GM23338 (cell line): ENCODE measurements at regions not wholly inside any gene's neighbourhood (a gene's known extent, or its start where the extent isn't known, plus 50 kb on each side); places are given as distances from the start of the nearest gene placed in this dataset.

Experiments
- CREB1 ChIP-seq: fragments of 250-450 bp; sonication (Bioruptor Pico); IDR thresholded peaks from 2 replicates; pipeline ENCODE4 v1.5.0; 2020; ENCODE audit warnings: low read depth, mild to moderate bottlenecking, moderate library complexity
- CTCF ChIP-seq, 2 experiments: fragments of 200-600 bp in 1 of 2; sonication (generic) in 1 of 2; conservative IDR thresholded peaks; 2 replicates each; pipeline versions ENCODE4 v1.5.1 to v1.6.1; 2016 to 2017; ENCODE audit warnings: antibody characterized with exemption in 2 of 2, low read depth in 2 of 2, mild to moderate bottlenecking in 2 of 2, moderate library complexity in 1 of 2
- EZH2 ChIP-seq: fragments of 200-600 bp; sonication (generic); IDR thresholded peaks from one replicate; pipeline ENCODE4 v1.8.0; 2017; ENCODE audit warnings: antibody characterized with exemption, mild to moderate bottlenecking, low read depth; ENCODE audit not compliant: unreplicated experiment
- EZH2phosphoT487 ChIP-seq: fragments of 200-600 bp; sonication (generic); IDR thresholded peaks from one replicate; pipeline ENCODE4 v1.8.1; 2018; ENCODE audit warnings: antibody characterized with exemption; ENCODE audit not compliant: unreplicated experiment
- JUNB ChIP-seq: IDR thresholded peaks from one replicate; pipeline ENCODE4 v1.6.1; 2016; ENCODE audit warnings: antibody characterized with exemption; ENCODE audit not compliant: unreplicated experiment
- POLR2AphosphoS5 ChIP-seq: IDR thresholded peaks from 2 replicates; pipeline ENCODE4 v1.6.1; 2016; ENCODE audit warnings: antibody characterized with exemption, low read depth
- STAT1 ChIP-seq: IDR thresholded peaks from one replicate; pipeline ENCODE4 v1.6.1; 2016; ENCODE audit warnings: antibody characterized with exemption; ENCODE audit not compliant: unreplicated experiment
- ZNF114 ChIP-seq: fragments of 250-450 bp; sonication (Bioruptor Pico); IDR thresholded peaks from 2 replicates; pipeline ENCODE4 v1.5.0; 2020; ENCODE audit warnings: mild to moderate bottlenecking, moderate library complexity
- ZNF331 ChIP-seq: fragments of 250-450 bp; sonication (Bioruptor Pico); IDR thresholded peaks from 2 replicates; pipeline ENCODE4 v1.5.0; 2020; ENCODE audit warnings: low read depth, mild to moderate bottlenecking, moderate library complexity
- TF ChIP-seq, protein P1 (sequence below): IDR thresholded peaks from one replicate; pipeline ENCODE4 v1.6.1; 2018; ENCODE audit warnings: antibody characterized with exemption; ENCODE audit not compliant: unreplicated experiment
- TF ChIP-seq, protein P2 (sequence below): IDR thresholded peaks from 2 replicates; pipeline ENCODE4 v1.6.1; 2016; ENCODE audit warnings: antibody characterized with exemption

GRCh38 chr6:76124018-76124417 is 51.6 kb upstream of the IMPG1 start:
- TF ChIP-seq CTCF (conservative IDR thresholded peaks at IDR 0.05; ENCODE audit: low read depth in 2 of 2) (no peak), EZH2 (no peak), POLR2AphosphoS5 (no peak), EZH2phosphoT487 (no peak), CREB1 (CRISPR knock-in tag) (no peak), ZNF114 (CRISPR knock-in tag) (no peak), JUNB (no peak), ZNF331 (CRISPR knock-in tag) (no peak), STAT1 (no peak)
- TF ChIP-seq, protein P1, sequence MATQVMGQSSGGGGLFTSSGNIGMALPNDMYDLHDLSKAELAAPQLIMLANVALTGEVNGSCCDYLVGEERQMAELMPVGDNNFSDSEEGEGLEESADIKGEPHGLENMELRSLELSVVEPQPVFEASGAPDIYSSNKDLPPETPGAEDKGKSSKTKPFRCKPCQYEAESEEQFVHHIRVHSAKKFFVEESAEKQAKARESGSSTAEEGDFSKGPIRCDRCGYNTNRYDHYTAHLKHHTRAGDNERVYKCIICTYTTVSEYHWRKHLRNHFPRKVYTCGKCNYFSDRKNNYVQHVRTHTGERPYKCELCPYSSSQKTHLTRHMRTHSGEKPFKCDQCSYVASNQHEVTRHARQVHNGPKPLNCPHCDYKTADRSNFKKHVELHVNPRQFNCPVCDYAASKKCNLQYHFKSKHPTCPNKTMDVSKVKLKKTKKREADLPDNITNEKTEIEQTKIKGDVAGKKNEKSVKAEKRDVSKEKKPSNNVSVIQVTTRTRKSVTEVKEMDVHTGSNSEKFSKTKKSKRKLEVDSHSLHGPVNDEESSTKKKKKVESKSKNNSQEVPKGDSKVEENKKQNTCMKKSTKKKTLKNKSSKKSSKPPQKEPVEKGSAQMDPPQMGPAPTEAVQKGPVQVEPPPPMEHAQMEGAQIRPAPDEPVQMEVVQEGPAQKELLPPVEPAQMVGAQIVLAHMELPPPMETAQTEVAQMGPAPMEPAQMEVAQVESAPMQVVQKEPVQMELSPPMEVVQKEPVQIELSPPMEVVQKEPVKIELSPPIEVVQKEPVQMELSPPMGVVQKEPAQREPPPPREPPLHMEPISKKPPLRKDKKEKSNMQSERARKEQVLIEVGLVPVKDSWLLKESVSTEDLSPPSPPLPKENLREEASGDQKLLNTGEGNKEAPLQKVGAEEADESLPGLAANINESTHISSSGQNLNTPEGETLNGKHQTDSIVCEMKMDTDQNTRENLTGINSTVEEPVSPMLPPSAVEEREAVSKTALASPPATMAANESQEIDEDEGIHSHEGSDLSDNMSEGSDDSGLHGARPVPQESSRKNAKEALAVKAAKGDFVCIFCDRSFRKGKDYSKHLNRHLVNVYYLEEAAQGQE = no peak
- TF ChIP-seq, protein P2, sequence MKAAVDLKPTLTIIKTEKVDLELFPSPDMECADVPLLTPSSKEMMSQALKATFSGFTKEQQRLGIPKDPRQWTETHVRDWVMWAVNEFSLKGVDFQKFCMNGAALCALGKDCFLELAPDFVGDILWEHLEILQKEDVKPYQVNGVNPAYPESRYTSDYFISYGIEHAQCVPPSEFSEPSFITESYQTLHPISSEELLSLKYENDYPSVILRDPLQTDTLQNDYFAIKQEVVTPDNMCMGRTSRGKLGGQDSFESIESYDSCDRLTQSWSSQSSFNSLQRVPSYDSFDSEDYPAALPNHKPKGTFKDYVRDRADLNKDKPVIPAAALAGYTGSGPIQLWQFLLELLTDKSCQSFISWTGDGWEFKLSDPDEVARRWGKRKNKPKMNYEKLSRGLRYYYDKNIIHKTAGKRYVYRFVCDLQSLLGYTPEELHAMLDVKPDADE = no peak
